ENCODE measurements at regions not wholly inside any gene's neighbourhood (a gene's known extent, or its start where the extent isn't known, plus 50 kb on each side); places are given as distances from the start of the nearest gene placed in this dataset.

GRCh38 chr1:232384171-232384883 lies 245.6 kb downstream of the SIPA1L2 start:
- peaks cover 4% of the 10 kb centered on the region; the same call in 1 of the 2 replicates for H3K4me1 ChIP-seq (ENCODE audit: insufficient read depth, low read length)
- no peaks in the 10 kb centered on the region for H3K36me3 ChIP-seq (ENCODE audit: insufficient read depth, low read length)
- no peak overlapping the region for H3K9ac ChIP-seq (ENCODE audit: low read depth, low read length)
- H3K9me3 ChIP-seq (ENCODE audit: control insufficient read depth, insufficient read depth, low read length), result no peaks in the 10 kb centered on the region

DNA sequence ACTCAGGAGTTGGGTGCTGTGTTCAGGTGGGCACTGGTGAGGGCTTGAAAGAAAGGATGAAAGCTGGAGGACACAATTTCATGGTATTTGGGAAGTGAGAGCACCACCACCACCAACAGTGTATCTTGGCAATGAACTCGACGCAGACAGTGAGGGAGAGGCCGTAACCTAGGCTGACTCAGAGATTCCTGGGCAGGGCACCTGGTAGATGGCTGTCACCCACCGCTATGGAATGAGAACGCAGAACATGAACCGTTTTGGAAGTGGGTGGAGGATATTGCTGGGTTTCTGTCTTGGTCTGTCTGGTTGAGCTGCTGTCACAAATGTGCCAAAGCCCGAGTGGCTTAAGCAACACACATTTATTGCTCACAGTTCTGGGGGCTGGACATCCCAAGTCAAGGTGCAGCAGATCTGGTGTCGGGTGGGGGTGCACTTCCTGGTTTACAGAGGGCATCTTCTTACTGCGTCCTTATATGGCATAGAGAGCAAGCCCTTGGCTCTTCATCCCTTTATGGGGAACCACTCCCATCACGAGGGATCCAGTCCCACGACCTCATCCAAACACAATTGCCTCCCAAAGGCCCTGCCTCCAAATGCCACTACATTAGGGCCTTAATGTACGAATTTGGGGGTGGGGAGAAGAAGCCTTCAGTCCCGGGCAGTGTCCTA lies 246.3 kb downstream of the SIPA1L2 start:
- H3K9ac ChIP-seq (ENCODE audit: low read depth, low read length), result no peak overlapping the region
- no peaks in the 10 kb centered on the region for H3K9me3 ChIP-seq (ENCODE audit: control insufficient read depth, insufficient read depth, low read length)
- H3K4me1 ChIP-seq (ENCODE audit: insufficient read depth, low read length), result peaks cover 4% of the 10 kb centered on the region; the same call in 1 of the 2 replicates
- H3K36me3 ChIP-seq (ENCODE audit: insufficient read depth, low read length), result no peaks in the 10 kb centered on the region

GRCh38 chr1:232382671-232383070 lies 247.3 kb downstream of the SIPA1L2 start:
- Histone ChIP-seq H3K9me3 (ENCODE audit: control insufficient read depth, insufficient read depth, low read length) (no peaks in the 10 kb centered on the region), H3K9ac (ENCODE audit: low read depth, low read length) (no peak overlapping the region), H3K4me1 (ENCODE audit: insufficient read depth, low read length) (peaks cover 8% of the 10 kb centered on the region; the same call in 1 of the 2 replicates), H3K36me3 (ENCODE audit: insufficient read depth, low read length) (no peaks in the 10 kb centered on the region)

DNA sequence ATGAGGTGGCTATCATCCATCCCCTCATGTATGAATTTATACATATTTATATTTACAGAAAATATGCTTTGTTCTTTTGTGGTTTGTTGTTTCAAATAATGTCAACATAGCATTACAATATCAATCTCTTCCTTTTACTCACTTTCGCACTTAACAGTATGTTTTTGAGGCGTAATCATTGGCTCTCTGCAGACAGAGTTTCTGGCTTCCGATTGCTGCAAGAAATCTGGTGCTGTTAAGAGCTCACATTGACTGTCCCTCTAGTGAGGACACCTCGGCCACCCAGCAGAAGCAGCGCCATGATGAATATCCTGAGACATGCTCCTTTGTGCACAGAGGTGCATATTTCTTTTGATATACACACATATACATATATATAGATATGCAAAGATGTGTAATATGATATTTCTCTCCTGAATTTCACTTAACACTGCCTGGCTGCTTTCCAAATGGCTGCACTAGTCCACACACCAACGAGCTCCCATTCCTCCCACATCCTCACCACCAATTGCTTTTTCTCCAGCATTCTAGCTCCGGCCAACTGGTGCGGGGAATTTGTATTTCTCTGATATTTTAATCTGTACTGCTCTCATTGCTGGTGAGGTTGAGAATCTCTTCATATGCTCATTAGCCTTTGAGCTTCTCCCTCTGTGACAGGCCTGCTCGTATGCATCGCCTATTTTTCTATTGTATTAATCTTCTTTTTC lies 248.4 kb downstream of the SIPA1L2 start:
- H3K36me3 ChIP-seq (ENCODE audit: insufficient read depth, low read length), result no peaks in the 10 kb centered on the region
- H3K9ac ChIP-seq (ENCODE audit: low read depth, low read length), result no peak overlapping the region
- no peaks in the 10 kb centered on the region for H3K9me3 ChIP-seq (ENCODE audit: control insufficient read depth, insufficient read depth, low read length)
- H3K4me1 ChIP-seq (ENCODE audit: insufficient read depth, low read length), result peaks cover 8% of the 10 kb centered on the region; the same call in 1 of the 2 replicates

DNA sequence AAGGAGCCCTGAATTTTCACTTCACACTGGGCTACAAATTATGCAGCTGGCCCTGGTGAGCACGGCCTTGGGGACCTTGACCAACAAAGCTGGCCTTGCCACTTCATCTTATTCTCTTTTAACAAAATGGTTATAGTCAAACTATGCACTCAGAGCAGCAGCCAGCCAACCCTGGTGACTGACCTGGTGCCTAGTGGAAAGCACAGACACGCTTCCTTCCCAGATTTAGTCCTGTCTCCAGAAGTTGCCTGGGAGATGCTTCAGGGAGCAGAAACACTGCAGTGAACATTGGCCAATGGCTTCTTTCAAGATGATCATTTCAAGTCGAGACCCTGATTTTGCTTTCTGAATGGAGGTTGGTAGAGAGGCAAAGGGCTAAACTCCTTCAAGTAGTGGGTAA lies 249.3 kb downstream of the SIPA1L2 start:
- no peaks in the 10 kb centered on the region for H3K9me3 ChIP-seq (ENCODE audit: control insufficient read depth, insufficient read depth, low read length)
- no peaks in the 10 kb centered on the region for H3K36me3 ChIP-seq (ENCODE audit: insufficient read depth, low read length)
- H3K9ac ChIP-seq (ENCODE audit: low read depth, low read length), result no peak overlapping the region
- peaks cover 8% of the 10 kb centered on the region; the same call in 1 of the 2 replicates for H3K4me1 ChIP-seq (ENCODE audit: insufficient read depth, low read length)

DNA sequence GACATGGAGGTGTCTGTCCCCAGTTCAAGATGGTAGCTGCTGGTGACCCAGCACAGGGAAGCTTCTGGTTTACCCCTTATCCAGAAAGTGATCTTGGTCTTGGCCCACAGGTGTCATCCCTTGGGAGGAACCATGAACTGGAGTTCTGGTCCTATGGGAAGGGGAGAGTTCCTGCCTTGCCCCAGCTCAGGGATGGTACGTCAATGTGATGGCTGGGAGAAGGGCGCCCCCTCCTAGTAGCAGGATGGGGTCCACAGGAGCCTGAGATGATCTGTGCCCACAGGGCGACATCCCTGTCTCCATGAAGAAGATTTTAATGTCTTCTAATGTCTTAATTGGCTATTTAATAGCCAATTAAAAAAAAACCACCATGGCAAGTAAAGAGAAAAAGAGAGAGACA lies 249.8 kb downstream of the SIPA1L2 start:
- no peak overlapping the region for H3K9ac ChIP-seq (ENCODE audit: low read depth, low read length)
- H3K9me3 ChIP-seq (ENCODE audit: control insufficient read depth, insufficient read depth, low read length), result no peaks in the 10 kb centered on the region
- peaks cover 8% of the 10 kb centered on the region; the same call in 1 of the 2 replicates for H3K4me1 ChIP-seq (ENCODE audit: insufficient read depth, low read length)
- H3K36me3 ChIP-seq (ENCODE audit: insufficient read depth, low read length), result no peaks in the 10 kb centered on the region

GRCh38 chr1:232379063-232379434 lies 250.9 kb downstream of the SIPA1L2 start:
- H3K9ac ChIP-seq (ENCODE audit: low read depth, low read length), result no peak overlapping the region
- H3K4me1 ChIP-seq (ENCODE audit: insufficient read depth, low read length), result peaks cover 8% of the 10 kb centered on the region; the same call in 1 of the 2 replicates
- H3K36me3 ChIP-seq (ENCODE audit: insufficient read depth, low read length), result no peaks in the 10 kb centered on the region
- no peaks in the 10 kb centered on the region for H3K9me3 ChIP-seq (ENCODE audit: control insufficient read depth, insufficient read depth, low read length)

GRCh38 chr1:232378266-232379062 lies 251.5 kb downstream of the SIPA1L2 start:
- Histone ChIP-seq H3K9me3 (ENCODE audit: control insufficient read depth, insufficient read depth, low read length) (no peaks in the 10 kb centered on the region), H3K9ac (ENCODE audit: low read depth, low read length) (no peak overlapping the region), H3K36me3 (ENCODE audit: insufficient read depth, low read length) (no peaks in the 10 kb centered on the region), H3K4me1 (ENCODE audit: insufficient read depth, low read length) (peaks cover 8% of the 10 kb centered on the region; the same call in 1 of the 2 replicates)

GRCh38 chr1:232377494-232377770 lies 252.5 kb downstream of the SIPA1L2 start:
- Histone ChIP-seq H3K9ac (ENCODE audit: low read depth, low read length) (no peak overlapping the region), H3K9me3 (ENCODE audit: control insufficient read depth, insufficient read depth, low read length) (no peaks in the 10 kb centered on the region), H3K36me3 (ENCODE audit: insufficient read depth, low read length) (no peaks in the 10 kb centered on the region), H3K4me1 (ENCODE audit: insufficient read depth, low read length) (peaks cover 8% of the 10 kb centered on the region; the same call in 1 of the 2 replicates)

DNA sequence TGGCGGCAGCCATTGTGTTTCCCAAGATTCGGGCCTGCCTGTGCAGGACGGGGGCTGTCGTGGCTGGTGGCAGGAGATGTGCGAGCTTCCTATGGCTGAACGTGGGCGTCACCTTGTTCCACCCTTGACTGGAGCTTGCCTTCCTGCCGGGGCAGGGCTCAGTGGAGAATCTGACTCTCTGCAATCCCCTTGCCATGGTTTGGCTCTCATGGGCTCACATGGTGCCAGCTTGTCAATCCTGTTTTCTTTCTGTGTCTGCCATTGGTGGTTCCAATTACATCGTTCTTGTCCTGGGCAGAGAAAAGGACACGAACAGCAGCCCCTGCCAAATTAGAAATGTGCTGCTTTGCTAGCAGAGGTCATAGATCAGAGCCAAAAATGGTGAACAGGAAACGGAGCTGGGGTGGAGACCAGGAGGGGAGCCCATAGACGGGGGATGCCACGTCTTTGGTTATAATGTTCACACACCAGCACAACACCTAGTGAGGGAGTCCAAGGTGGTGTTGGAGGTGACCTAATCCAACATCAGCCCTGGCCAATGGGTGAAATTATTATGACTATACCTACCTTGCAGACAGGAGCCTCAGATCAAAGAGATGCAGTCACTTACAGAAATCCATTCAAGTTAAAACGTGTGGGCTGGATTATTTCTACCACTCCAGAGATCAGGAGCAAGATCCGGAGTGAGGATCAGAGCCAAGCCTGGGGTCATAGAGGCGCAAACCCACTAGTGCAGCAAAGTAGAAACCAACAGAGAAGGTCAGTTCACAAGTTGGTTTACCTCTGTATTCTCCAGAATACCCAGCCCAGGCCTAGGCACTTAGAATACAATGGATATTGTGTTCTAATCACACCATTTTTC lies 253.1 kb downstream of the SIPA1L2 start:
- H3K9me3 ChIP-seq (ENCODE audit: control insufficient read depth, insufficient read depth, low read length), result no peaks in the 10 kb centered on the region
- no peaks in the 10 kb centered on the region for H3K36me3 ChIP-seq (ENCODE audit: insufficient read depth, low read length)
- no peak overlapping the region for H3K9ac ChIP-seq (ENCODE audit: low read depth, low read length)
- H3K4me1 ChIP-seq (ENCODE audit: insufficient read depth, low read length), result peaks cover 8% of the 10 kb centered on the region; the same call in 1 of the 2 replicates

GRCh38 chr1:232372841-232373440 lies 257.0 kb downstream of the SIPA1L2 start:
- no peaks in the 10 kb centered on the region for H3K9me3 ChIP-seq (ENCODE audit: control insufficient read depth, insufficient read depth, low read length)
- no peaks in the 10 kb centered on the region for H3K4me1 ChIP-seq (ENCODE audit: insufficient read depth, low read length)
- no peak overlapping the region for H3K9ac ChIP-seq (ENCODE audit: low read depth, low read length)
- H3K36me3 ChIP-seq (ENCODE audit: insufficient read depth, low read length), result no peaks in the 10 kb centered on the region

- Histone ChIP-seq H3K36me3 (ENCODE audit: insufficient read depth, low read length) (no peaks in the 10 kb centered on the region), H3K4me1 (ENCODE audit: insufficient read depth, low read length) (0 out of 2 replicates have a peak, but pooled peaks cover 2% of the 10 kb centered on the region), H3K9ac (ENCODE audit: low read depth, low read length) (no peak overlapping the region), H3K9me3 (ENCODE audit: control insufficient read depth, insufficient read depth, low read length) (no peaks in the 10 kb centered on the region)
These were observed 257.5 kb downstream of the SIPA1L2 start for GRCh38 chr1:232372431-232372830.
